H9 (cell line): ENCODE measurements at regions not wholly inside any gene's neighbourhood (a gene's known extent, or its start where the extent isn't known, plus 50 kb on each side); places are given as distances from the start of the nearest gene placed in this dataset.
"Not testable (repeated sequence)": the region's sequence is repeated elsewhere in the genome, so short reads cannot be mapped to it uniquely, and the experiment has no call there.

Experiments
- DNase-seq: peaks from one replicate; pipeline ENCODE4 v3.0.0-alpha.2; 2017
- H2AFZ ChIP-seq: one replicate; pipeline ENCODE4 v1.6.1; 2013; ENCODE audit warnings: mild to moderate bottlenecking, low read length, control low read depth, moderate library complexity
- H2AK5ac ChIP-seq: 2 replicates; pipeline ENCODE4 v1.6.1; 2013; ENCODE audit warnings: low read length, control low read depth, mixed read lengths; ENCODE audit not compliant: insufficient read length
- H2BK120ac ChIP-seq: one replicate; pipeline ENCODE4 v1.6.1; 2013; ENCODE audit warnings: low read depth, mild to moderate bottlenecking, low read length, control low read depth, inconsistent platforms; ENCODE audit not compliant: poor library complexity, severe bottlenecking
- H2BK12ac ChIP-seq: 2 replicates; pipeline ENCODE4 v1.6.1; 2013; ENCODE audit warnings: low read length, control low read depth, mixed read lengths, low read depth; ENCODE audit not compliant: insufficient read length
- H2BK15ac ChIP-seq: 2 replicates; pipeline ENCODE4 v1.6.1; 2013; ENCODE audit warnings: low read depth, low read length, control low read depth
- H2BK20ac ChIP-seq: one replicate; pipeline ENCODE4 v1.6.1; 2013; ENCODE audit warnings: low read depth, mild to moderate bottlenecking, low read length, control low read depth, inconsistent platforms; ENCODE audit not compliant: poor library complexity, severe bottlenecking
- H2BK5ac ChIP-seq: 2 replicates; pipeline ENCODE4 v1.6.1; 2013; ENCODE audit warnings: low read length, control low read depth, mixed read lengths; ENCODE audit not compliant: insufficient read length
- H3K14ac ChIP-seq: 2 replicates; pipeline ENCODE4 v1.6.1; 2013; ENCODE audit warnings: low read length, control low read depth; ENCODE audit not compliant: insufficient read depth
- H3K18ac ChIP-seq: 2 replicates; pipeline ENCODE4 v1.6.1; 2013; ENCODE audit warnings: low read depth, mild to moderate bottlenecking, mixed read lengths, low read length, control low read depth; ENCODE audit not compliant: insufficient read length
- H3K23ac ChIP-seq: 2 replicates; pipeline ENCODE4 v1.6.1; 2013; ENCODE audit warnings: low read length, control low read depth, mixed read lengths, low read depth; ENCODE audit not compliant: insufficient read length
- H3K23me2 ChIP-seq: 2 replicates; pipeline ENCODE4 v1.6.1; 2013; ENCODE audit warnings: low read depth, mild to moderate bottlenecking, mixed read lengths, low read length, control low read depth; ENCODE audit not compliant: insufficient read length, poor library complexity, severe bottlenecking
- H3K27ac ChIP-seq: 2 replicates; pipeline ENCODE4 v1.5.1; 2013; ENCODE audit warnings: low read length, control low read depth, mixed read lengths, low read depth; ENCODE audit not compliant: insufficient read length
- H3K27me3 ChIP-seq: 2 replicates; pipeline ENCODE4 v1.6.1; 2013; ENCODE audit warnings: low read length, control low read depth, inconsistent platforms; ENCODE audit not compliant: insufficient read depth
- H3K4ac ChIP-seq: 2 replicates; pipeline ENCODE4 v1.6.1; 2013; ENCODE audit warnings: low read depth, mild to moderate bottlenecking, control low read depth, inconsistent platforms, low read length, moderate library complexity
- H3K4me1 ChIP-seq: 2 replicates; pipeline ENCODE4 v1.6.1; 2013; ENCODE audit warnings: low read length, control low read depth, inconsistent platforms; ENCODE audit not compliant: insufficient read depth
- H3K4me2 ChIP-seq: 2 replicates; pipeline ENCODE4 v1.6.1; 2013; ENCODE audit warnings: low read length, control low read depth, mixed read lengths; ENCODE audit not compliant: insufficient read length, insufficient read depth
- H3K56ac ChIP-seq: 2 replicates; pipeline ENCODE4 v1.6.1; 2013; ENCODE audit warnings: low read depth, mild to moderate bottlenecking, mixed read lengths, low read length, control low read depth; ENCODE audit not compliant: insufficient read length
- H3K79me1 ChIP-seq: 2 replicates; pipeline ENCODE4 v1.6.1; 2013; ENCODE audit warnings: low read depth, mild to moderate bottlenecking, moderate library complexity, low read length, control low read depth, inconsistent platforms; ENCODE audit not compliant: insufficient read depth, poor library complexity, severe bottlenecking
- H3K79me2 ChIP-seq: 2 replicates; pipeline ENCODE4 v1.6.1; 2013; ENCODE audit warnings: low read length, control low read depth, inconsistent platforms; ENCODE audit not compliant: insufficient read depth
- H3K9ac ChIP-seq: 2 replicates; pipeline ENCODE4 v1.6.1; 2013; ENCODE audit warnings: low read length, control low read depth, mixed read lengths; ENCODE audit not compliant: insufficient read length; ENCODE audit errors: extremely low read depth
- H3K9me3 ChIP-seq: one replicate; pipeline ENCODE4 v1.6.1; 2013; ENCODE audit warnings: low read depth, low read length, inconsistent platforms; ENCODE audit not compliant: control insufficient read depth
- H3T11ph ChIP-seq: one replicate; pipeline ENCODE4 v1.6.1; 2013; ENCODE audit warnings: mild to moderate bottlenecking, low read length, control low read depth, inconsistent platforms
- H4K20me1 ChIP-seq: one replicate; pipeline ENCODE4 v1.6.1; 2013; ENCODE audit not compliant: control insufficient read depth, insufficient read length, insufficient read depth
- H4K5ac ChIP-seq: 2 replicates; pipeline ENCODE4 v1.6.1; 2013; ENCODE audit warnings: low read depth, mild to moderate bottlenecking, mixed read lengths, low read length, control low read depth; ENCODE audit not compliant: insufficient read length
- H4K8ac ChIP-seq: replicated peaks from 2 replicates; pipeline ENCODE4 v1.6.1; 2013; ENCODE audit warnings: low read length, control low read depth, mixed read lengths, low read depth; ENCODE audit not compliant: insufficient read length
- H4K91ac ChIP-seq: 2 replicates; pipeline ENCODE4 v1.6.1; 2013; ENCODE audit warnings: low read depth, mild to moderate bottlenecking, moderate library complexity, mixed read lengths, low read length, control low read depth; ENCODE audit not compliant: insufficient read length
- H3K27ac Mint-ChIP-seq, 3 experiments: 2 replicates in 2 of 3; 3 replicates in 1 of 3; pipeline ENCODE4 v1.8.0; 2020 to 2021; ENCODE audit warnings: mixed read lengths in 3 of 3, mild to moderate bottlenecking in 1 of 3, moderate library complexity in 1 of 3
- H3K27me3 Mint-ChIP-seq: 2 replicates; pipeline ENCODE4 v1.8.0; 2021; ENCODE audit warnings: low read depth, mild to moderate bottlenecking, moderate library complexity, mixed read lengths
- H3K36me3 Mint-ChIP-seq, 3 experiments: 2 replicates in 2 of 3; 3 replicates in 1 of 3; pipeline ENCODE4 v1.8.0; 2020 to 2021; ENCODE audit warnings: low read depth in 3 of 3, mixed read lengths in 3 of 3; ENCODE audit not compliant: insufficient read depth in 1 of 3
- H3K4me1 Mint-ChIP-seq, 2 experiments: 2 replicates each; pipeline ENCODE4 v1.8.0; 2020; ENCODE audit warnings: mixed read lengths in 2 of 2
- H3K4me3 Mint-ChIP-seq, 2 experiments: 2 replicates in 1 of 2; 3 replicates in 1 of 2; pipeline ENCODE4 v1.8.0; 2020 to 2021; ENCODE audit warnings: mild to moderate bottlenecking in 2 of 2, mixed read lengths in 2 of 2, moderate library complexity in 1 of 2
- H3K9me3 Mint-ChIP-seq, 2 experiments: 2 replicates in 1 of 2; 3 replicates in 1 of 2; pipeline ENCODE4 v1.8.0; 2020; ENCODE audit warnings: mild to moderate bottlenecking in 2 of 2, mixed read lengths in 2 of 2, moderate library complexity in 1 of 2
- WGBS: extraction: QIAGEN DNeasy Blood & Tissue Kit; methylation state at CpG from one replicate; pipeline ENCODE4 v1.1.7; 2013; ENCODE audit warnings: missing lambda C conversion rate, low lambda C conversion rate, mixed read lengths; ENCODE audit not compliant: insufficient read length; ENCODE audit errors: extremely low coverage; 5-methylcytosine and 5-hydroxymethylcytosine counted together

- H4K20me1 ChIP-seq, H3K14ac ChIP-seq, H3K36me3 Mint-ChIP-seq, H3K18ac ChIP-seq, H3T11ph ChIP-seq, H3K9me3 Mint-ChIP-seq, H3K27ac Mint-ChIP-seq, H2BK5ac ChIP-seq, H3K23ac ChIP-seq, H4K8ac ChIP-seq, H3K27me3 ChIP-seq, H3K4me1 ChIP-seq, H2BK12ac ChIP-seq, H3K79me2 ChIP-seq, H3K27ac ChIP-seq, H3K27me3 Mint-ChIP-seq, H3K9me3 ChIP-seq, H2BK120ac ChIP-seq, H3K79me1 ChIP-seq, H3K9ac ChIP-seq, H4K5ac ChIP-seq, H4K91ac ChIP-seq, H3K4me2 ChIP-seq, H2AK5ac ChIP-seq, DNase-seq, H3K4me1 Mint-ChIP-seq, H2AFZ ChIP-seq, H3K4me3 Mint-ChIP-seq, H3K23me2 ChIP-seq, H3K4ac ChIP-seq, H3K56ac ChIP-seq, H2BK15ac ChIP-seq, H2BK20ac ChIP-seq: not testable (repeated sequence)
- 100% methylated on average over 1 of the region's 2 CpGs for WGBS
Measured at GRCh38 chr9:41781899-41782298, 347.3 kb downstream of the CNTNAP3B start.

GRCh38 chr9:41779897-41780406 lies 349.3 kb downstream of the CNTNAP3B start:
- H3K27ac ChIP-seq, H3K9me3 Mint-ChIP-seq, H3K36me3 Mint-ChIP-seq, H4K20me1 ChIP-seq, H2BK15ac ChIP-seq, H3T11ph ChIP-seq, H3K4me1 Mint-ChIP-seq, H3K14ac ChIP-seq, H3K18ac ChIP-seq, H3K23ac ChIP-seq, H2AK5ac ChIP-seq, H2BK120ac ChIP-seq, H2BK20ac ChIP-seq, H4K91ac ChIP-seq, H3K23me2 ChIP-seq, H3K27me3 Mint-ChIP-seq, H3K79me1 ChIP-seq, H3K27me3 ChIP-seq, H3K4me3 Mint-ChIP-seq, H3K9ac ChIP-seq, H3K4me1 ChIP-seq, H3K79me2 ChIP-seq, DNase-seq, H3K4ac ChIP-seq, H4K8ac ChIP-seq, H2BK5ac ChIP-seq, H2BK12ac ChIP-seq, H3K4me2 ChIP-seq, H2AFZ ChIP-seq, H3K9me3 ChIP-seq, H3K56ac ChIP-seq, H4K5ac ChIP-seq: not testable (repeated sequence)
- H3K27ac Mint-ChIP-seq, result 0 out of 7 replicates have a peak overlapping the region, but pooled peaks of 1 of the 3 experiments have one; percentile 22
- no CpG with 5 or more reads among the region's 17 CpGs for WGBS
